ENCODE measurements at regions not wholly inside any gene's neighbourhood (a gene's known extent, or its start where the extent isn't known, plus 50 kb on each side); places are given as distances from the start of the nearest gene placed in this dataset.

DNA sequence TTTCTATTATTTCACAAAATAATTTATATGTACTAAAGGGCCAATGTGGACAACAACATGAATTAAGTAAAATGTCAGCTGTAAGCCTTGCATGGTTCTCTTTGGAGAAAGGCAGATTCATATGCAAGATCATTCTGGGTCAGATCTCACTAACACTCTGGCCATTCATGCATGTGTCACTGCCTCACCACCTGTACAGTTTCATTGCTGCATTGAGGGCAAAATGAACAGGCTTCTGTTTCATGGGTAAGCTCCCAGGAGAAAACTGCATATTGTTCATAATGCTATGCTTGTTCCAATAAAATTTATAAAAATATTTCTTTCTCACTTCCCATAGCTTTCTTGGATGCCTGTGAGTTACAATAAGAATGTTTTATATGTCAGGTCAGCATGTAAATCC lies 275.2 kb downstream of the ZNF248 start:
- TF ChIP-seq YY1 (IDR thresholded peaks at IDR 0.05; ENCODE audit: insufficient read depth, insufficient read length) (no peak), ZNF274 (IDR thresholded peaks at IDR 0.05; ENCODE audit: low read depth, low read length) (no peak), SUZ12 (IDR thresholded peaks at IDR 0.05; ENCODE audit: extremely low read depth, insufficient read depth, insufficient read length) (no peak)

Data from NT2/D1 (cell line).